SK-N-DZ (cell line): ENCODE measurements at regions not wholly inside any gene's neighbourhood (a gene's known extent, or its start where the extent isn't known, plus 50 kb on each side); places are given as distances from the start of the nearest gene placed in this dataset.
"Not testable (repeated sequence)": the region's sequence is repeated elsewhere in the genome, so short reads cannot be mapped to it uniquely, and the experiment has no call there.

Experiments used
- DNase-seq: peaks from one replicate; pipeline ENCODE4 v3.0.0-alpha.2; 2015; ENCODE audit warnings: low spot score

DNA sequence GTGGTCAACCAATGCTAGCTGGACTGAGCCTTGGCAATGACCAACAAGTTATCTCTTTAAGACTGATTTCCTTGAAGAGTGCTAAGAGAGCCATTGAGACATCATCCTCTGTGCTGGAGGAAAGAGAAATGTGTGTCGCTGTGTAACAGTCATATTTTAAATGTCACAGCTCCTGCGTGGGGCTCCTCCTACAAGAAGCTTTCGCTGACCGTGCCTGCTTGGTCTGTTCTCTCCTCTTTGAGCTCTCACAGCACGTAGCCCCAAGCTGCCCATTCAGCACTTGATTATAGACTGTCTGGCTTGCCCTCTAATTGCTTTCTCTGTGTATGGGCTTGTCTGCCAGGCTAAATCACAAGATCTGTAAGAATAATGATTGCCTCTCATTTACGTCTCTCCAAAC is 221.3 kb downstream of the FOXD2 start:
- DNase-seq, result no peak

DNA sequence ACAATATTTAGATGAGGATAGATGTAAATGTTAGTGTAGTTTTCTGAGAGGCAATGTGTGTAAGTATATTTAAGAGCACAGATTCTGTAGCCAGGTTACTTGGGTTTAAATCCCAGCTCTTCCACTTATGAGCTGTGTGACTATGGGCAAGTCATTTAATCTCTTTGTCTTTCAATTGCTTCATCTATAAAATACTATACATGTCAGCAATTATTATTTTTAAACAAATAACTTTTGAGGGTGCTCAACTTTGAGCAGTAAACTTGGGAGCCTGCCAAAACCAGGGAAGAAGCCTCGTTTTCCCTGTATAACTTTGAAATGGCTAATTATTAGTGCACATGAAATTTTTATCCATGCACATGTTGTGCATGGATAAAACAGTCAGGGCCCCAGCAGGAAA is 222.8 kb downstream of the FOXD2 start:
- DNase-seq, result no peak

GRCh38 chr1:47661040-47661439 is 223.2 kb downstream of the FOXD2 start:
- no peak for DNase-seq

GRCh38 chr1:47662068-47662467 is 224.2 kb downstream of the FOXD2 start:
- DNase-seq, result no peak

DNA sequence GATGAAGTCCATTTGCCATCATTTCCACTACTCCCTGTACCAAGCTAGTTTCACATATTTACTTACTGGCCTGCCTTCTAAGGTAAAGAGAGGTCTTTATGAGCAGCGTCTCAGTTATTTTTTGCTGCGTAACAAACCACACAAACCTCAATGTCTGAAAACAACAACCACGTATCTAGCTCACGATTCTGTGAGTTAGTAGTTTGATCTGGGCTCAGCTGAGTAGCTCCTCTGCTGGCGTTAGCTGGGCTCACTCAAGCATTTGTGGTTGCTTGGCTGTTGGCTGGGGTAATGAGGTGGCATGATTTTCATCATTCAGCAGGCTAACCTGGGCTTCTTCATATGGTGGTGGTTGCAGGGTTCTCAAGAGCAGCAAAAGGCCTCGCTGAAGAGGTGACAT is 225.4 kb downstream of the FOXD2 start:
- no peak for DNase-seq

DNA sequence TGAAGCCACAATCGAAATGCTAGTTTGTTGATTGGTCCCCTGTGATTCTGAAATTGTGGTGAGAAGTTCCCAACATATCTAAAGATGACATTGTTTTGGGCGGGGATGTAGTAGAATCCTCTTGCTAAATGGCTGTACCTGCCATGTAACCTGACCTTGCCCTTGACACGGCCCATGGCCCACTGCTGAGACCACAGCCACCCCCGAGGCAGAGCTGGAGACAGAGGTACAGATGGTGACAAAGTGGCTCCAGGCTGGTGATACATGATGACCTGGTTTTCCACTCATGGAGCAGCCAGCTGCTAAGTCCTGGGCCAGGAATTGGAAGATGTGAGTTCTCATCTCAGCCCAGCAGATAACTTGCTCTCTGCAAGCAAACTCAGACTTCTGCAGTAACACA is 226.5 kb downstream of the FOXD2 start:
- no peak for DNase-seq

DNA sequence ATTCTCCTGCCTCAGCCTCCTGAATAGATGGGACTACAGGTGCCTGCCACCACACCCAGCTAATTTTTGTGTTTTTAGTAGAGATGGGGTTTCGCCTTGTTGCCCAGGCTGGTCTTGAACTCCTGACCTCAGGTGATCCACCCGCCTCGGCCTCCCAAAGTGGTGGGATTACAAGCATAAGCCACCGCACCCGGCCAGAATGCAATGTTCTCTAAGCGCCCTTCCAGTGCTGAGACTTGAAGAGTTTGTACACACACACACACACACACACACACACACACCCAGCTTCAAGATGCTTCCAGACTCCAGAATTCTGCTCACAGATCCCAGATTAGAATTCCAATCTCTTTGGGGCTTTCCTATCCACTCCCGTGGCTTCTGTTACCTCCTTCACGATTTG is 227.1 kb downstream of the FOXD2 start:
- not testable (repeated sequence) for DNase-seq

DNA sequence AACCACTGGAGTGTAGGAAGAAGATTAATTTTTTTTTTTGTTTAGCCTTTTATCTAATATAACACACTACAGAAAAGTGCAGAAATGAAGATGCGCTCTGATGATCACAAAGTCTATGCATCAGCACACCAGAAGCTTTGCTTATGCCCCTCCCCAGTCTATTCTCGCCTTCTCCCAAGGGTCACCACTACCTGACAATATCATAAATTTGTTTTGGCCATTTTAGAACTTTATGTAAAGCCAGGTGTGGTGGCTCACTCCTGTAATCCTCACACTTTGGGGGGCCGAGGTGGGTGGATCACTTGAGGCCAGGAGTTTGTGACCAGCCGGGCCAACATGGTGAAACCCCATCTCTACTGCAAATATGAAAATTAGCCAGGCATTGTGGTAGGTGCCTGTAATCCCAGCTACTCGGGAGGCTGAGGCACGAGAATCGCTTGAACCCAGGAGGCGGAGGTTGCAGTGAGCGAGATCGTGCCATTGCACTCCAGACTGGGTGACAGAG is 231.3 kb downstream of the FOXD2 start:
- no peak for DNase-seq

DNA sequence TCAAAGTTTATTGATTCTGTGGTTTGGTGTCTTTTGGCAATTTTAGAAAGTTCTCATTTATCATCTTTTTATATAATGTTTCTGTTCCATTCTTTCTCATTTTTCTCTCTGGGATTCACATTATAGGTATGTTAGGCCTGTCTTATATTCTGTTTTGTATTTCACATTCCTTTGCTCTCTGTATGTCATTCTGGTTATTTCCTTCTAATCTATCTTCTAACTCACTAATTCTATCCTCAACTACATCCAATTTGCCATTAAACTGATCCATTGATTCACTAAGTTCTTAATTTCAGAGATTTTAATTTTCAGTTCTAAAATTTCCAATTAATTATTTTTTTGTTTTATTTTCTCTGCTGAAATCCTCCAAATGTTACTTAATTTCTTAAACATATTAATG is 234.8 kb downstream of the FOXD2 start:
- no peak for DNase-seq

DNA sequence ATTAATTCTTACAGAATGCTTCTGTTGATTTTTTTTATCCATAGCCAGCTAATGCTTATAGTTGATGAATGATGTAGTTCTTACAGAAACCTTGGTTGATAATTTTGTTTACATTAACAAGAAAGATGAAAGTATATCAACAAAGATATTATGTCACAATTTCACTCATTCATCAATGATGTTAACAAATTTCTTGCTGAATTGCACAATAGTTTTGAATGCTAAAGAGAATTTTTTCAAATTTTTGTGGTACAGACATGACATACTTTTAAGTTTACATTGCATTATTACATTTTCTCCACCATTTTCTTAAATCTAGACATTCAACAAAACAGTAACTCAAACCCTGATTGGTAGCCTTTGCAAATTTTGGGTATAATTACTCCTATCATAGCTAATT is 236.3 kb downstream of the FOXD2 start:
- no peak for DNase-seq

DNA sequence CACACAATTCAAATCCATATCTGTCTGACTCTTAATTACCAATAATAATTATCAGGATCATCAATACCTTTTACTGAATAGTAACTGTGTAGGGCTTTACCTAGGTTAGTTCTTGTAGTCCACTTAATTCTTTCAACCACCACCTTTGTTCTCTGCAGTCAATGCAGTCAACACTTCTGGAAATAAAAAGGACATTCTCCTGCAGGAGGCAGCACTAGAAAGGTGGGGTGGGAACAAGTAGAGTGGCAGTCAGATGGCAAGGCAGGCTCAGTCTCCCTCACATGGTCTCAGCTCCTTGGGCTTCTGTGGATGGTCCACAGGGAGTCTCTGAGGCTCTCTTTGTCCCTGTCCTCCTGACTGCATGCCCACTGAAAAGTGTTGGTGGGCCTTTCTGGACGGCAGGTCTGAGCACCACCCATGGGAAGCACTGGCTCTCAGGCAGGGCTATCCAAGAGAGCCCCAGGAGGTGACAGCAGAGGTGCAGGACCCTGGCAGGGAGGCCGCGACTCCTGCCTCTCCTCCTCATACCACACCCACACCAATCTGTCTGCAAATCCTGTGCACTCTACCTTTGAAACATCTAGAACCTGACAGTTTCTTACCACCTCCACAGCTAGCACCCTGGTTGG is 237.3 kb downstream of the FOXD2 start:
- no peak for DNase-seq

GRCh38 chr1:47675721-47676120 is 237.9 kb downstream of the FOXD2 start:
- DNase-seq, result no peak

DNA sequence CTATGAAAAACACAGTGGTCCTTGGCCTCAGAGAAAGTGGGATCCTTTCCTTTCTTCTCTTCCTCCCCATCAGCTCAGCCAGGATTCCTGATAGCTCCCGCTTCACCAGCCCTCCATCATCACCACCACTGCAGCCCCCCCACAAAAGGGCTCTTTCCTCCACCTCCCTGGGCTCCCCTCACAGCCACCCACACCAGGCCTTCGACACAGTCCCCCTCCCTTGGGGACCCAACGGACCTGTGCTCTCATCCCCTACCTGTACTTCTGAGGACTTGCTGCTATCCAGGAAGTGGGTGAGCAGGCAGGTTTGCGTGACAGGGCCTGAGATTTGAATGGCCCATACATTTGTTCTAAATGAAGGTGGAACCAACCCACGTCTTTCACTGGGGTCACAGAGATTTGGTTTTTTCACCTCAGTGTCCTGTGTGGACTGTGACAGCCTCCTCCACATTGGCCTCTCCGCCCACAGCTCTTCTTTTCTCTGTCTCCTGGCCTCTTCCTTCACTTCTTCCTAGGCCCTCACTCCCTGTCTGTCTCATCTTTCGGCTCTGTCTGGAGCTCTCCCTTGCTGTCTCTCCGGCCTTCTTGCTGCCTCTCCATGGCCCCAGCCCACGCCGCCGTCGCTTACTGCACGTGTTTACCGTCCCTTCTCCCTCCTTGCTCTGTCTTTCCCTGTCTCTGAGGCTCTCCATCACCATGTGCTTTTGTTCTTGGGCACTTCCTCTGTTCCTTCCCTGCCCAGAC is 238.6 kb downstream of the FOXD2 start:
- DNase-seq, result no peak

DNA sequence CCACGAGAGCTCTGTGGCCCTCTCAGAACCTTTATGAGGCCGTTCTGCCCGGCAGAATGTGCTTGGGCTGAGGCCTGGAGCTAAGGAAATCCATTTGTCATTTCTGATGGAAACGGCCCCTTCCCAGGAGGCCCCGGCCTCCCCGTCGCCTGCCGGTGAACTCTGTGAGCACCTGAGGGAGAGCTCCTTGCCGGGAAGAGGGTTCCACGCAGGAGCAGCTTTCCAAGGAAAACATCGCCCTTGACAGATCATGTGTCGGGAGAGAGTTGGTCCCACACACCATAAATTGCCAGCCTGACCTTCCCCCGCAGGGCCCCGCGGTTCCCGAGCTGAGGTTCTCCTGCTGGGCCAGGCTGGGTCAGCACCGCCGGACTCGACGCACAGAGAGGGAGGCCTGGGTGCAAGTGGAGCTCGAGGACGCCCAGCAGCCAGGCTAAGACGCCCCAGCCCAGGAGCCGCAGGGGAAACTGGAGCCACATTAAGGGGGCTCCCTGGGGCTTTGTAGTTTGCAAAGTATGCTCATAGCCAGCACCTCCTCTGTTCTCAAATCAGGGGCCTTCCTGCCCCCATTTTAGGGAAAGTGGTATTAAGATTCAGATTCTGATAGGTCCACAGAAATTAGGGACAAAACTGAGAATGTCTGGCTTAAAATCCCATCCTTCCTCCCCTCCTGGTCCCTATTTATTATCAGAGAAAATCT is 239.5 kb downstream of the FOXD2 start:
- no peak for DNase-seq

- DNase-seq, result no peak
Observed at GRCh38 chr1:47678464-47678980, 240.7 kb downstream of the FOXD2 start.

GRCh38 chr1:47679301-47679791 is 241.5 kb downstream of the FOXD2 start:
- no peak for DNase-seq

- no peak for DNase-seq
Observed at GRCh38 chr1:47679826-47680225, 242.0 kb downstream of the FOXD2 start.

GRCh38 chr1:47680815-47681475 is 243.1 kb downstream of the FOXD2 start:
- no peak for DNase-seq

DNA sequence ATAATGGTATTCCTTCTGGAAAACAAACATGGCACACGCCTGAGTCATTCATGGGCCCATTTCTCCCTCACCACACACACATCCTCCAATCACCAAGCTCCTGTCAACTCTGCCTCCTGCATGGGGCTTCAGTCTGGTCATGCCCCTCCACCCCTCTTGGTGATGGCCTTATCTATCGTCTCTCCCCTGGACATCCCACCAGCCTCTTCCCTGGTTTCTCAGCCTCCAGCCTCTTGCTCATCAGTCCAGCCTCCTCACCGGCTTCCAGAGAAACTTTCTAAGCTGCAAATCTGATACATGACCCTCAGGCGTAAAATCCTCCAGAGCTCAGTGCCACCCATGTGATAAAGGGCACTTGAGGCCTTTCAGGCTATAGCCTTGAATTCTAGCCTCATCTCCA is 243.9 kb downstream of the FOXD2 start:
- no peak for DNase-seq

DNA sequence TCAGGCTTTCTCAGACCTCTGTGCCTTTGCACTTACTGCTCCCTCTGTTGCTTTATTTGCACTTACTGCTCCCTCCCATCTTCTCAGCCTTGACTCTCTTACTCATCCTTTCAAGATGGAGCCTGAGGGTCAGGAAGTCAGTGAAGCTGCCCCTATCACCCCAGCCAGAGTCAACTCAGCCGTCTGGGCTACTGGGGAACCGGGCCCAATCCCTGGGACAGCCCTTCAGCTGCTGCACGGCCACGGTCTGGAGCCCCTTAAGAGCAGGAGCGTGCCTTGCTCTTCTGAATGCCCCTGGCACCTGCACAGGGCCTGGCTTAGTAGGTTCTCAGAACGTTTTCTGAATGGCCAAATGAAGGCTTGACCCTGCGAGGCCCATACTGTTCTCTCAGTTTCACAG is 244.4 kb downstream of the FOXD2 start:
- DNase-seq, result no peak

DNA sequence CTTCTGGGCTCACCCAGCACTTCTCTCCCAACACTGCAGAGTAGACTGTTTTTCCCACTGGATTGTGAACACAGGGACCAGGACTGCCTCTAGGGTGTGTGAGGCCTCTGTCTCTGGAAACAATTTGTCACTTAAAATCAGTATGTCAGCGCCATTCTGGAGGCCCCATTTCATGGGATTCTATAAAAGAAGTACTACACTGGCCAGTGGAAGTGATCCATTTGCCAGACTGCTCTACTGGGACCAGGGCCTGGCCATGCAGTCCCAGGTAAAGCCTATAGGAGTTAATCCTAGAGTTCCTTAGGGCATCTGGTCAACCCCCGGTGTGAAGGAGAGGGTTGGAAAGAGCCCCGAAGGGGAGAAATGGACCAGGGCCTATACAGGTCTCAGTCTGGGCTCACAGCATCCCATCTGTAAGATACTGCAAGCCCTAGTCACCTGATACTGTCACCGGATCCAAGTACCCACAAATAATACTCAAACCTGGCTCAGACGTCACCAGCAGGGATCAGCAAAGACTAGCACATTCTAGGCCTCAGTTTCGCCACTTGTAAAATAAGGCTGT is 245.0 kb downstream of the FOXD2 start:
- no peak for DNase-seq
